SK-N-SH (cell line): ENCODE measurements at regions not wholly inside any gene's neighbourhood (a gene's known extent, or its start where the extent isn't known, plus 50 kb on each side); places are given as distances from the start of the nearest gene placed in this dataset.

Experiments used
- CTCF ChIA-PET: fragments of 300-600, 350-600 bp; formaldehyde crosslinking; extraction: SDS; loops from one replicate; lab custom pipeline; 2021; lab: Yijun Ruan, JAX
- POLR2A ChIA-PET: fragments of 350-600 bp; sonication (Branson Sonifier 250); formaldehyde crosslinking; extraction: SDS; loops from one replicate; lab custom pipeline; 2020; ENCODE audit warnings: antibody characterized with exemption, inconsistent platforms; lab: Yijun Ruan, JAX
- DNase-seq: peaks from one replicate; pipeline ENCODE4 v3.0.0; 2012
- H2AFZ ChIP-seq: fragments of 200-600 bp; sonication (generic); 2 replicates; pipeline ENCODE4 v1.8.1; 2016; ENCODE audit warnings: antibody characterized with exemption, mild to moderate bottlenecking, low read depth
- H3F3A ChIP-seq: fragments of 200-600 bp; sonication (generic); replicated peaks from 2 replicates; pipeline ENCODE3; 2016; ENCODE audit warnings: antibody characterized with exemption, mild to moderate bottlenecking; ENCODE audit not compliant: insufficient read depth
- H3K27ac ChIP-seq, 2 experiments: fragments of 200-500 bp in 1 of 2; fragments of 200-600 bp in 1 of 2; sonication (Bioruptor generic) in 1 of 2; sonication (generic), shearing (Covaris generic) in 1 of 2; 2 replicates each; pipeline versions ENCODE4 v1.5.1 to v1.6.1; 2014 to 2016; ENCODE audit warnings: low read depth in 2 of 2, inconsistent platforms in 1 of 2, low read length in 1 of 2, mild to moderate bottlenecking in 1 of 2, mixed read lengths in 1 of 2
- H3K27me3 ChIP-seq: fragments of 200-600 bp; sonication (generic), shearing (Covaris generic); 2 replicates; pipeline ENCODE4 v1.6.1; 2016; ENCODE audit warnings: mixed run types; ENCODE audit not compliant: insufficient read depth
- H3K36me3 ChIP-seq, 2 experiments: fragments of 200-500 bp in 1 of 2; fragments of 200-600 bp in 1 of 2; sonication (Bioruptor generic) in 1 of 2; sonication (generic) in 1 of 2; replicated peaks in 1 of 2; 2 replicates each; pipeline versions ENCODE3 to v1.5.1; 2014 to 2016; ENCODE audit warnings: low read length in 1 of 2, mild to moderate bottlenecking in 1 of 2; ENCODE audit not compliant: insufficient read depth in 2 of 2, control insufficient read depth in 1 of 2
- H3K4me1 ChIP-seq, 2 experiments: fragments of 200-500 bp in 1 of 2; fragments of 200-600 bp in 1 of 2; sonication (Bioruptor generic) in 1 of 2; sonication (generic), shearing (Covaris generic) in 1 of 2; 2 replicates each; pipeline versions ENCODE4 v1.5.1 to v1.6.1; 2014 to 2016; ENCODE audit warnings: low read depth in 1 of 2, low read length in 1 of 2, mixed run types in 1 of 2; ENCODE audit not compliant: insufficient read depth in 2 of 2, control insufficient read depth in 1 of 2
- H3K4me2 ChIP-seq: fragments of 200-600 bp; sonication (generic), shearing (Covaris generic); 2 replicates; pipeline ENCODE4 v1.6.1; 2017; ENCODE audit warnings: mixed run types
- H3K4me3 ChIP-seq, 2 experiments: fragments of 200-500 bp in 1 of 2; fragments of 200-600 bp in 1 of 2; sonication (Bioruptor generic) in 1 of 2; sonication (generic), shearing (Covaris generic) in 1 of 2; 2 replicates each; pipeline versions ENCODE4 v1.5.1 to v1.8.1; 2014 to 2016; ENCODE audit warnings: low read depth in 2 of 2, inconsistent platforms in 1 of 2, low read length in 1 of 2, mild to moderate bottlenecking in 1 of 2, mixed read lengths in 1 of 2, moderate library complexity in 1 of 2
- H3K79me2 ChIP-seq: fragments of 200-600 bp; sonication (generic); 2 replicates; pipeline ENCODE4 v1.8.1; 2017; ENCODE audit warnings: mild to moderate bottlenecking; ENCODE audit not compliant: insufficient read depth
- H3K9ac ChIP-seq: fragments of 200-600 bp; sonication (generic); 2 replicates; pipeline ENCODE4 v1.6.1; 2017; ENCODE audit warnings: mixed run types
- H3K9me2 ChIP-seq: fragments of 200-600 bp; sonication (generic); 2 replicates; pipeline ENCODE4 v1.6.1; 2017; ENCODE audit warnings: mixed run types
- H3K9me3 ChIP-seq: fragments of 200-600 bp; sonication (generic); 2 replicates; pipeline ENCODE4 v1.6.1; 2017; ENCODE audit warnings: mixed run types, mild to moderate bottlenecking, moderate library complexity
- H4K20me1 ChIP-seq: fragments of 200-600 bp; sonication (generic); 2 replicates; pipeline ENCODE4 v1.6.1; 2017; ENCODE audit warnings: mild to moderate bottlenecking, mixed run types; ENCODE audit not compliant: insufficient read depth
- ELF1 ChIP-seq: IDR thresholded peaks from 2 replicates; pipeline ENCODE4 v1.4.0; 2012
- FOXM1 ChIP-seq: IDR thresholded peaks from 2 replicates; pipeline ENCODE4 v1.4.0; 2012; ENCODE audit warnings: low read depth, mild to moderate bottlenecking
- GATA2 ChIP-seq: sonication (generic); formaldehyde crosslinking; IDR thresholded peaks from 2 replicates; pipeline ENCODE4 v1.5.0; 2020; ENCODE audit warnings: mild to moderate bottlenecking, missing genetic modification reagents
- MXI1 ChIP-seq: IDR thresholded peaks from 2 replicates; pipeline ENCODE4 v1.6.1; 2012; ENCODE audit warnings: mild to moderate bottlenecking, low read depth, low read length, improper control_type of control experiment
- NFIC ChIP-seq: IDR thresholded peaks from 2 replicates; pipeline ENCODE4 v1.4.0; 2012; ENCODE audit warnings: borderline replicate concordance
- NRF1 ChIP-seq: IDR thresholded peaks from 2 replicates; pipeline ENCODE4 v1.6.1; 2012; ENCODE audit warnings: low read depth, mild to moderate bottlenecking, low read length
- POLR2AphosphoS5 ChIP-seq: IDR thresholded peaks from 2 replicates; pipeline ENCODE4 v1.6.1; 2012; ENCODE audit warnings: low read depth, low read length
- SIN3A ChIP-seq: IDR thresholded peaks from 2 replicates; pipeline ENCODE4 v1.6.1; 2012; ENCODE audit warnings: low read depth, mild to moderate bottlenecking, low read length, moderate library complexity, borderline replicate concordance
- TEAD4 ChIP-seq: IDR thresholded peaks from 2 replicates; pipeline ENCODE4 v1.4.0; 2012; ENCODE audit warnings: mild to moderate bottlenecking, borderline replicate concordance; ENCODE audit not compliant: insufficient read depth
- YY1 ChIP-seq: IDR thresholded peaks from 2 replicates; pipeline ENCODE4 v1.4.0; 2012; ENCODE audit warnings: low read depth, mild to moderate bottlenecking
- WGBS: methylation state at CpG from one replicate; pipeline ENCODE4 v1.1.6; 2017; ENCODE audit warnings: low lambda C conversion rate; 5-methylcytosine and 5-hydroxymethylcytosine counted together
- TF ChIP-seq, protein P1 (sequence below): IDR thresholded peaks from 2 replicates; pipeline ENCODE4 v1.4.0; 2012; ENCODE audit warnings: low read depth, borderline replicate concordance
- TF ChIP-seq, protein P2 (sequence below): fragments of 150-350 bp; IDR thresholded peaks from 2 replicates; pipeline ENCODE4 v1.6.1; 2017; ENCODE audit warnings: antibody characterized with exemption, low read length, low read depth, borderline replicate concordance
- TF ChIP-seq, protein P3 (sequence below): fragments of 150-350 bp; IDR thresholded peaks from 2 replicates; pipeline ENCODE4 v1.6.1; 2016; ENCODE audit warnings: mild to moderate bottlenecking, low read depth, low read length
- TF ChIP-seq, protein P4 (sequence below): fragments of 200-600 bp; sonication (generic); IDR thresholded peaks from 2 replicates; pipeline ENCODE4 v1.6.1; 2017; ENCODE audit warnings: antibody characterized with exemption, mild to moderate bottlenecking, moderate library complexity
- TF ChIP-seq, protein P5 (sequence below): IDR thresholded peaks from 2 replicates; pipeline ENCODE4 v1.4.0; 2012; ENCODE audit warnings: low read depth, borderline replicate concordance
- TF ChIP-seq, protein P6 (sequence below): IDR thresholded peaks from 2 replicates; pipeline ENCODE4; 2012
- TF ChIP-seq, protein P7 (sequence below): IDR thresholded peaks from 2 replicates; pipeline ENCODE4 v1.4.0; 2012; ENCODE audit warnings: low read depth

DNA sequence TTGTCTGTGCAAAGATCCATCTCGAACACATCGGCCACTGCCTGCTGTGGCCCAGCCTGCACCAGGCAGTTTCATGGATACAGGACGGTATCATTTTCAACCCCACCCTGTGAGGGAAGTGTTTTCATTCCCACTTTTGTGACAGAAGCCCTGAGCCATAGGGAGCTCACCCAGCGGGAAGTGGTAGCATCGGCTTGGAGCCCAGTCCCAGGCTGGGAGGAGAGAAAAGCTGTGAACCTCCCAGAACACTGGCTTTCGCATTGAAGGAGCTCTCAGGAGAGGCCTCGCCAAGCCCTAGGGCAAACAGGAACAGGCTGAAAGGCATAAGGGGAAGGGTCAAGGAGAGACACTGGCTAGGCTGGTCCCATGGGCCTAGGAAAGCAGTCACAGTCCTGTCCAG is 166.1 kb downstream of the TFCP2L1 start:
- H4K20me1 ChIP-seq = no peaks in the 10 kb centered on the region
- ChIA-PET POLR2A (no interaction called here), CTCF (interaction anchor here (1.2 to 2.7 kb wide), 2 partner anchors 20 to 24 kb away, joined by 3 to 11 read pairs; no protein-coding TSS in a partner anchor)
- no peak overlapping the region for H3K27ac ChIP-seq
- no peaks in the 10 kb centered on the region for H3K36me3 ChIP-seq
- DNase-seq = no peak
- no peaks in the 10 kb centered on the region for H3K9me3 ChIP-seq
- H3K79me2 ChIP-seq = no peaks in the 10 kb centered on the region
- H3F3A ChIP-seq = no peaks in the 10 kb centered on the region
- no peak overlapping the region for H2AFZ ChIP-seq
- no peak overlapping the region for H3K4me2 ChIP-seq
- H3K9ac ChIP-seq = no peak overlapping the region
- no peaks in the 10 kb centered on the region for H3K9me2 ChIP-seq
- no peaks in the 10 kb centered on the region for H3K4me1 ChIP-seq
- TF ChIP-seq GATA2 (CRISPR knock-in tag) (no peak), YY1 (no peak), NFIC (no peak), FOXM1 (no peak), NRF1 (no peak), POLR2AphosphoS5 (no peak), ELF1 (no peak), MXI1 (no peak), SIN3A (no peak), TEAD4 (no peak)
- TF ChIP-seq, protein P1, sequence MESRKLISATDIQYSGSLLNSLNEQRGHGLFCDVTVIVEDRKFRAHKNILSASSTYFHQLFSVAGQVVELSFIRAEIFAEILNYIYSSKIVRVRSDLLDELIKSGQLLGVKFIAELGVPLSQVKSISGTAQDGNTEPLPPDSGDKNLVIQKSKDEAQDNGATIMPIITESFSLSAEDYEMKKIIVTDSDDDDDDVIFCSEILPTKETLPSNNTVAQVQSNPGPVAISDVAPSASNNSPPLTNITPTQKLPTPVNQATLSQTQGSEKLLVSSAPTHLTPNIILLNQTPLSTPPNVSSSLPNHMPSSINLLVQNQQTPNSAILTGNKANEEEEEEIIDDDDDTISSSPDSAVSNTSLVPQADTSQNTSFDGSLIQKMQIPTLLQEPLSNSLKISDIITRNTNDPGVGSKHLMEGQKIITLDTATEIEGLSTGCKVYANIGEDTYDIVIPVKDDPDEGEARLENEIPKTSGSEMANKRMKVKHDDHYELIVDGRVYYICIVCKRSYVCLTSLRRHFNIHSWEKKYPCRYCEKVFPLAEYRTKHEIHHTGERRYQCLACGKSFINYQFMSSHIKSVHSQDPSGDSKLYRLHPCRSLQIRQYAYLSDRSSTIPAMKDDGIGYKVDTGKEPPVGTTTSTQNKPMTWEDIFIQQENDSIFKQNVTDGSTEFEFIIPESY = no peak
- TF ChIP-seq, protein P2, sequence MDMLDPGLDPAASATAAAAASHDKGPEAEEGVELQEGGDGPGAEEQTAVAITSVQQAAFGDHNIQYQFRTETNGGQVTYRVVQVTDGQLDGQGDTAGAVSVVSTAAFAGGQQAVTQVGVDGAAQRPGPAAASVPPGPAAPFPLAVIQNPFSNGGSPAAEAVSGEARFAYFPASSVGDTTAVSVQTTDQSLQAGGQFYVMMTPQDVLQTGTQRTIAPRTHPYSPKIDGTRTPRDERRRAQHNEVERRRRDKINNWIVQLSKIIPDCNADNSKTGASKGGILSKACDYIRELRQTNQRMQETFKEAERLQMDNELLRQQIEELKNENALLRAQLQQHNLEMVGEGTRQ = no peak
- TF ChIP-seq, protein P3, sequence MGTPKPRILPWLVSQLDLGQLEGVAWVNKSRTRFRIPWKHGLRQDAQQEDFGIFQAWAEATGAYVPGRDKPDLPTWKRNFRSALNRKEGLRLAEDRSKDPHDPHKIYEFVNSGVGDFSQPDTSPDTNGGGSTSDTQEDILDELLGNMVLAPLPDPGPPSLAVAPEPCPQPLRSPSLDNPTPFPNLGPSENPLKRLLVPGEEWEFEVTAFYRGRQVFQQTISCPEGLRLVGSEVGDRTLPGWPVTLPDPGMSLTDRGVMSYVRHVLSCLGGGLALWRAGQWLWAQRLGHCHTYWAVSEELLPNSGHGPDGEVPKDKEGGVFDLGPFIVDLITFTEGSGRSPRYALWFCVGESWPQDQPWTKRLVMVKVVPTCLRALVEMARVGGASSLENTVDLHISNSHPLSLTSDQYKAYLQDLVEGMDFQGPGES = no peak
- TF ChIP-seq, protein P4, sequence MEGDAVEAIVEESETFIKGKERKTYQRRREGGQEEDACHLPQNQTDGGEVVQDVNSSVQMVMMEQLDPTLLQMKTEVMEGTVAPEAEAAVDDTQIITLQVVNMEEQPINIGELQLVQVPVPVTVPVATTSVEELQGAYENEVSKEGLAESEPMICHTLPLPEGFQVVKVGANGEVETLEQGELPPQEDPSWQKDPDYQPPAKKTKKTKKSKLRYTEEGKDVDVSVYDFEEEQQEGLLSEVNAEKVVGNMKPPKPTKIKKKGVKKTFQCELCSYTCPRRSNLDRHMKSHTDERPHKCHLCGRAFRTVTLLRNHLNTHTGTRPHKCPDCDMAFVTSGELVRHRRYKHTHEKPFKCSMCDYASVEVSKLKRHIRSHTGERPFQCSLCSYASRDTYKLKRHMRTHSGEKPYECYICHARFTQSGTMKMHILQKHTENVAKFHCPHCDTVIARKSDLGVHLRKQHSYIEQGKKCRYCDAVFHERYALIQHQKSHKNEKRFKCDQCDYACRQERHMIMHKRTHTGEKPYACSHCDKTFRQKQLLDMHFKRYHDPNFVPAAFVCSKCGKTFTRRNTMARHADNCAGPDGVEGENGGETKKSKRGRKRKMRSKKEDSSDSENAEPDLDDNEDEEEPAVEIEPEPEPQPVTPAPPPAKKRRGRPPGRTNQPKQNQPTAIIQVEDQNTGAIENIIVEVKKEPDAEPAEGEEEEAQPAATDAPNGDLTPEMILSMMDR = no peak
- TF ChIP-seq, protein P5, sequence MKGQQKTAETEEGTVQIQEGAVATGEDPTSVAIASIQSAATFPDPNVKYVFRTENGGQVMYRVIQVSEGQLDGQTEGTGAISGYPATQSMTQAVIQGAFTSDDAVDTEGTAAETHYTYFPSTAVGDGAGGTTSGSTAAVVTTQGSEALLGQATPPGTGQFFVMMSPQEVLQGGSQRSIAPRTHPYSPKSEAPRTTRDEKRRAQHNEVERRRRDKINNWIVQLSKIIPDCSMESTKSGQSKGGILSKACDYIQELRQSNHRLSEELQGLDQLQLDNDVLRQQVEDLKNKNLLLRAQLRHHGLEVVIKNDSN = no peak
- TF ChIP-seq, protein P6, sequence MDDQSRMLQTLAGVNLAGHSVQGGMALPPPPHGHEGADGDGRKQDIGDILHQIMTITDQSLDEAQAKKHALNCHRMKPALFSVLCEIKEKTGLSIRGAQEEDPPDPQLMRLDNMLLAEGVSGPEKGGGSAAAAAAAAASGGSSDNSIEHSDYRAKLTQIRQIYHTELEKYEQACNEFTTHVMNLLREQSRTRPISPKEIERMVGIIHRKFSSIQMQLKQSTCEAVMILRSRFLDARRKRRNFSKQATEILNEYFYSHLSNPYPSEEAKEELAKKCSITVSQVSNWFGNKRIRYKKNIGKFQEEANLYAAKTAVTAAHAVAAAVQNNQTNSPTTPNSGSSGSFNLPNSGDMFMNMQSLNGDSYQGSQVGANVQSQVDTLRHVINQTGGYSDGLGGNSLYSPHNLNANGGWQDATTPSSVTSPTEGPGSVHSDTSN = no peak
- TF ChIP-seq, protein P7, sequence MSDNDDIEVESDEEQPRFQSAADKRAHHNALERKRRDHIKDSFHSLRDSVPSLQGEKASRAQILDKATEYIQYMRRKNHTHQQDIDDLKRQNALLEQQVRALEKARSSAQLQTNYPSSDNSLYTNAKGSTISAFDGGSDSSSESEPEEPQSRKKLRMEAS = no peak
- TF ChIP-seq, all 33 proteins: peak for 0
- H3K4me3 ChIP-seq = no peak overlapping the region
- WGBS = 69% methylated on average over 7 of the region's 7 CpGs
- peaks cover 16% of the 10 kb centered on the region for H3K27me3 ChIP-seq
